RWPE2 (cell line): ENCODE measurements at regions not wholly inside any gene's neighbourhood (a gene's known extent, or its start where the extent isn't known, plus 50 kb on each side); places are given as distances from the start of the nearest gene placed in this dataset.
A peak's percentile ranks its signal among the peaks of the same experiment; 100 is the strongest.

Source experiments
- ATAC-seq: fragments of 200-7000 bp; cut with Tn5 transposase; 3 replicates; pipeline ENCODE4 v1.9.1; 2021; ENCODE audit warnings: low read depth
- DNase-seq: peaks from one replicate; pipeline ENCODE4 v3.0.0-alpha.2; 2020; ENCODE audit warnings: low spot score
- H3K27ac ChIP-seq: fragments of 450-650 bp; 2 replicates; pipeline ENCODE4 v1.5.1; 2017; ENCODE audit warnings: mild to moderate bottlenecking; ENCODE audit not compliant: poor library complexity, severe bottlenecking
- H3K27me3 ChIP-seq: fragments of 250-450 bp; sonication (Bioruptor Pico); 2 replicates; pipeline ENCODE4 v1.5.1; 2021; ENCODE audit warnings: mild to moderate bottlenecking, moderate library complexity; ENCODE audit not compliant: insufficient read depth, poor library complexity, severe bottlenecking
- H3K36me3 ChIP-seq: fragments of 250-450 bp; sonication (Bioruptor Pico); 2 replicates; pipeline ENCODE4 v1.5.1; 2020; ENCODE audit warnings: low read depth, mild to moderate bottlenecking, moderate library complexity
- H3K4me1 ChIP-seq: fragments of 250-450 bp; sonication (Bioruptor Pico); 2 replicates; pipeline ENCODE4 v1.5.1; 2021; ENCODE audit warnings: mild to moderate bottlenecking, moderate library complexity; ENCODE audit not compliant: insufficient read depth, poor library complexity, severe bottlenecking
- H3K4me3 ChIP-seq: fragments of 250-450 bp; sonication (Bioruptor Pico); 2 replicates; pipeline ENCODE4 v1.5.1; 2021; ENCODE audit warnings: mild to moderate bottlenecking, moderate library complexity; ENCODE audit not compliant: severe bottlenecking
- H3K9me3 ChIP-seq: fragments of 250-450 bp; sonication (Bioruptor Pico); 2 replicates; pipeline ENCODE4 v1.5.1; 2021; ENCODE audit warnings: mild to moderate bottlenecking, moderate library complexity; ENCODE audit not compliant: severe bottlenecking
- CTCF ChIP-seq: fragments of 450-650 bp; IDR thresholded peaks from one replicate; pipeline ENCODE4 v1.5.1; 2017; ENCODE audit warnings: mild to moderate bottlenecking, moderate library complexity; ENCODE audit not compliant: poor library complexity, severe bottlenecking

GRCh38 chr1:94616506-94616905 lies 74.9 kb upstream of the F3 start:
- Histone ChIP-seq H3K9me3 (no peaks in the 10 kb centered on the region), H3K27me3 (no peaks in the 10 kb centered on the region), H3K36me3 (no peaks in the 10 kb centered on the region), H3K4me1 (peaks cover 50% of the 10 kb centered on the region), H3K4me3 (no peak overlapping the region), H3K27ac (peak overlapping the region; percentile 100)
- no peak for TF ChIP-seq CTCF
- no peak for DNase-seq
- ATAC-seq: no peak

GRCh38 chr1:94614996-94615395 lies 73.4 kb upstream of the F3 start:
- Histone ChIP-seq H3K27ac (peak overlapping the region; percentile 100), H3K36me3 (no peaks in the 10 kb centered on the region), H3K27me3 (no peaks in the 10 kb centered on the region), H3K4me1 (peaks cover 37% of the 10 kb centered on the region), H3K4me3 (no peak overlapping the region), H3K9me3 (no peaks in the 10 kb centered on the region)
- DNase-seq (no peak), ATAC-seq (no peak)
- no peak for TF ChIP-seq CTCF

- DNase-seq (no peak), ATAC-seq (no peak)
- H3K4me1 ChIP-seq: peaks cover 30% of the 10 kb centered on the region
- H3K36me3 ChIP-seq: no peaks in the 10 kb centered on the region
- H3K27ac ChIP-seq: peak overlapping the region; percentile 100
- no peak for TF ChIP-seq CTCF
- no peaks in the 10 kb centered on the region for H3K27me3 ChIP-seq
- no peak overlapping the region for H3K4me3 ChIP-seq
- H3K9me3 ChIP-seq: no peaks in the 10 kb centered on the region
Measured at GRCh38 chr1:94614168-94614815, 72.7 kb upstream of the F3 start.

- no peak for TF ChIP-seq CTCF
Measured at GRCh38 chr1:94612525-94613204, 71.1 kb upstream of the F3 start.

More at GRCh38 chr1:94612525-94613204, 71.1 kb upstream of the F3 start:
- H3K27ac ChIP-seq: peak overlapping the region; percentile 32
- no peaks in the 10 kb centered on the region for H3K27me3 ChIP-seq
- no peaks in the 10 kb centered on the region for H3K36me3 ChIP-seq
- H3K4me3 ChIP-seq: no peak overlapping the region
- no peak for ATAC-seq
- H3K4me1 ChIP-seq: peaks cover 27% of the 10 kb centered on the region
- no peaks in the 10 kb centered on the region for H3K9me3 ChIP-seq
- no peak for DNase-seq
